H1 (cell line): ENCODE measurements at regions not wholly inside any gene's neighbourhood (a gene's known extent, or its start where the extent isn't known, plus 50 kb on each side); places are given as distances from the start of the nearest gene placed in this dataset.

Experiments
- CTCF ChIA-PET: fragments of 300-600 bp; sonication (Branson Sonifier 250); formaldehyde crosslinking; loops from one replicate; lab custom pipeline; 2021; ENCODE audit not compliant: partially characterized antibody; lab: Charles Lee
- POLR2A ChIA-PET: fragments of 300-600 bp; sonication (Branson Sonifier 250); formaldehyde crosslinking; loops from one replicate; lab custom pipeline; 2021; ENCODE audit warnings: inconsistent platforms; ENCODE audit not compliant: partially characterized antibody; lab: Charles Lee
- DNase-seq, 2 experiments: peaks; one replicate each; pipeline versions ENCODE4 v3.0.0 to v3.0.0-alpha.2; 2010 to 2022; ENCODE audit warnings: low spot score in 2 of 2, low read depth in 1 of 2, mixed read lengths in 1 of 2
- FAIRE-seq: peaks from 2 replicates; lab custom pipeline; 2011; peaks lifted over from hg19 to GRCh38; lab: Jason Lieb, UNC
- H2AFZ ChIP-seq: 2 replicates; pipeline ENCODE4 v1.8.1; 2012; ENCODE audit warnings: low read length, inconsistent platforms
- H2AK5ac ChIP-seq: 2 replicates; pipeline ENCODE4 v1.6.1; 2013; ENCODE audit warnings: low read depth, low read length
- H2BK120ac ChIP-seq: replicated peaks from 2 replicates; pipeline ENCODE3; 2013; ENCODE audit warnings: low read depth, low read length, inconsistent platforms
- H2BK12ac ChIP-seq: 2 replicates; pipeline ENCODE4 v1.6.1; 2013; ENCODE audit warnings: low read depth, low read length
- H2BK15ac ChIP-seq: 2 replicates; pipeline ENCODE4 v1.6.1; 2013; ENCODE audit warnings: low read length
- H2BK20ac ChIP-seq: 2 replicates; pipeline ENCODE4 v1.6.1; 2013; ENCODE audit warnings: low read length
- H2BK5ac ChIP-seq: 2 replicates; pipeline ENCODE4 v1.6.1; 2013; ENCODE audit warnings: low read depth, low read length
- H3K14ac ChIP-seq: 2 replicates; pipeline ENCODE4 v1.6.1; 2013; ENCODE audit warnings: inconsistent platforms; ENCODE audit not compliant: insufficient read length
- H3K18ac ChIP-seq: 2 replicates; pipeline ENCODE4 v1.6.1; 2013; ENCODE audit warnings: low read length; ENCODE audit errors: extremely low read depth
- H3K23ac ChIP-seq: 2 replicates; pipeline ENCODE4 v1.6.1; 2013; ENCODE audit warnings: inconsistent platforms; ENCODE audit not compliant: insufficient read length
- H3K23me2 ChIP-seq: 2 replicates; pipeline ENCODE4 v1.6.1; 2013; ENCODE audit warnings: low read depth, low read length
- H3K27ac ChIP-seq: 2 replicates; pipeline ENCODE4 v1.6.1; 2011; ENCODE audit warnings: low read depth, low read length, inconsistent platforms
- H3K27me3 ChIP-seq, 4 experiments: replicated peaks in 1 of 4; 1 replicate in 1 of 4; 2 replicates in 3 of 4; pipeline versions ENCODE4 v1.6.1 to v1.8.1; 2011 to 2013; ENCODE audit warnings: low read length in 3 of 4, mild to moderate bottlenecking in 3 of 4, inconsistent platforms in 2 of 4, mixed read lengths in 2 of 4, moderate library complexity in 1 of 4; ENCODE audit not compliant: control insufficient read depth in 3 of 4, insufficient read depth in 3 of 4; ENCODE audit errors: extremely low read depth in 1 of 4
- H3K36me3 ChIP-seq, 4 experiments: 2 replicates each; pipeline versions ENCODE4 v1.6.1 to v1.8.1; 2011 to 2013; ENCODE audit warnings: mild to moderate bottlenecking in 4 of 4, low read length in 3 of 4, moderate library complexity in 2 of 4, control low read depth in 1 of 4, inconsistent platforms in 1 of 4; ENCODE audit not compliant: insufficient read depth in 4 of 4, control insufficient read depth in 2 of 4
- H3K4ac ChIP-seq: replicated peaks from 2 replicates; pipeline ENCODE3; 2013; ENCODE audit warnings: low read length, low read depth, mixed read lengths, inconsistent platforms; ENCODE audit not compliant: insufficient read length
- H3K4me1 ChIP-seq, 4 experiments: replicated peaks in 1 of 4; 1 replicate in 1 of 4; 2 replicates in 3 of 4; pipeline versions ENCODE4 v1.6.1 to v1.8.1; 2011 to 2013; ENCODE audit warnings: low read length in 3 of 4, inconsistent platforms in 2 of 4, mixed read lengths in 1 of 4; ENCODE audit not compliant: insufficient read depth in 4 of 4, control insufficient read depth in 3 of 4
- H3K4me2 ChIP-seq, 2 experiments: 2 replicates each; pipeline versions ENCODE4 v1.6.1 to v1.8.1; 2011 to 2013; ENCODE audit warnings: low read depth in 2 of 2, low read length in 2 of 2, control low read depth in 1 of 2, inconsistent platforms in 1 of 2, mild to moderate bottlenecking in 1 of 2; ENCODE audit not compliant: insufficient read depth in 1 of 2
- H3K4me3 ChIP-seq, 4 experiments: fragments of 200-600, 300-600 bp in 1 of 4; sonication (generic), shearing (Covaris generic), sonication (Bioruptor Twin) in 1 of 4; 2 replicates each; pipeline versions ENCODE4 v1.5.1 to v1.8.1; 2011 to 2016; ENCODE audit warnings: low read length in 4 of 4, low read depth in 3 of 4, control low read depth in 2 of 4, inconsistent platforms in 2 of 4, mild to moderate bottlenecking in 2 of 4, mixed read lengths in 1 of 4, moderate library complexity in 1 of 4; ENCODE audit not compliant: insufficient read depth in 2 of 4; ENCODE audit errors: extremely low read depth in 1 of 4
- H3K56ac ChIP-seq: replicated peaks from 2 replicates; pipeline ENCODE3; 2013; ENCODE audit warnings: low read depth, mild to moderate bottlenecking, mixed read lengths, low read length, inconsistent platforms; ENCODE audit not compliant: insufficient read length
- H3K79me1 ChIP-seq: 2 replicates; pipeline ENCODE4 v1.6.1; 2013; ENCODE audit warnings: low read depth, low read length, control low read depth
- H3K79me2 ChIP-seq, 2 experiments: 2 replicates each; pipeline versions ENCODE4 v1.6.1 to v1.8.1; 2012 to 2013; ENCODE audit warnings: low read length in 2 of 2, mild to moderate bottlenecking in 2 of 2, inconsistent platforms in 1 of 2; ENCODE audit not compliant: insufficient read depth in 2 of 2, control insufficient read depth in 1 of 2
- H3K9ac ChIP-seq, 4 experiments: replicated peaks in 1 of 4; 1 replicate in 1 of 4; 2 replicates in 3 of 4; pipeline versions ENCODE4 v1.6.1 to v1.8.1; 2011 to 2013; ENCODE audit warnings: low read depth in 3 of 4, low read length in 3 of 4, control low read depth in 2 of 4, mild to moderate bottlenecking in 2 of 4, moderate library complexity in 2 of 4, inconsistent platforms in 1 of 4; ENCODE audit errors: extremely low read depth in 1 of 4
- H3K9me3 ChIP-seq, 2 experiments: 2 replicates each; pipeline versions ENCODE4 v1.6.1 to v1.8.1; 2012 to 2013; ENCODE audit warnings: mild to moderate bottlenecking in 2 of 2, moderate library complexity in 2 of 2, control low read depth in 1 of 2, inconsistent platforms in 1 of 2, low read depth in 1 of 2, low read length in 1 of 2, mixed read lengths in 1 of 2; ENCODE audit not compliant: insufficient read depth in 2 of 2
- H4K20me1 ChIP-seq, 2 experiments: replicated peaks in 1 of 2; 2 replicates each; pipeline versions ENCODE3 to v1.8.1; 2011 to 2013; ENCODE audit warnings: inconsistent platforms in 2 of 2, low read length in 2 of 2, mild to moderate bottlenecking in 1 of 2; ENCODE audit not compliant: insufficient read depth in 2 of 2, control insufficient read depth in 1 of 2
- H4K5ac ChIP-seq: 2 replicates; pipeline ENCODE4 v1.6.1; 2013; ENCODE audit warnings: low read length, low read depth, mixed read lengths, inconsistent platforms; ENCODE audit not compliant: insufficient read length
- H4K8ac ChIP-seq: 2 replicates; pipeline ENCODE4 v1.8.0; 2013; ENCODE audit warnings: mild to moderate bottlenecking, moderate library complexity, low read length, inconsistent platforms; ENCODE audit not compliant: insufficient read depth; ENCODE audit errors: extremely low read depth
- H4K91ac ChIP-seq: replicated peaks from 2 replicates; pipeline ENCODE3; 2013; ENCODE audit warnings: low read length, mixed read lengths, inconsistent platforms; ENCODE audit not compliant: insufficient read length
- SP4 ChIP-seq: IDR thresholded peaks from 2 replicates; pipeline ENCODE4 v1.6.1; 2012; ENCODE audit warnings: low read length, inconsistent platforms
- WGBS, 2 experiments: shearing (Covaris generic) in 1 of 2; methylation state at CpG; one replicate each; pipeline versions ENCODE4 v1.1.6 to v1.1.7; 2013 to 2015; ENCODE audit warnings: low lambda C conversion rate in 2 of 2, mixed read lengths in 2 of 2, inconsistent platforms in 1 of 2, low coverage in 1 of 2, missing lambda C conversion rate in 1 of 2; ENCODE audit not compliant: insufficient replicate concordance in 2 of 2, insufficient coverage in 1 of 2, insufficient read length in 1 of 2; ENCODE audit errors: extremely low coverage in 1 of 2, missing lambda C conversion rate in 1 of 2; 5-methylcytosine and 5-hydroxymethylcytosine counted together

DNA sequence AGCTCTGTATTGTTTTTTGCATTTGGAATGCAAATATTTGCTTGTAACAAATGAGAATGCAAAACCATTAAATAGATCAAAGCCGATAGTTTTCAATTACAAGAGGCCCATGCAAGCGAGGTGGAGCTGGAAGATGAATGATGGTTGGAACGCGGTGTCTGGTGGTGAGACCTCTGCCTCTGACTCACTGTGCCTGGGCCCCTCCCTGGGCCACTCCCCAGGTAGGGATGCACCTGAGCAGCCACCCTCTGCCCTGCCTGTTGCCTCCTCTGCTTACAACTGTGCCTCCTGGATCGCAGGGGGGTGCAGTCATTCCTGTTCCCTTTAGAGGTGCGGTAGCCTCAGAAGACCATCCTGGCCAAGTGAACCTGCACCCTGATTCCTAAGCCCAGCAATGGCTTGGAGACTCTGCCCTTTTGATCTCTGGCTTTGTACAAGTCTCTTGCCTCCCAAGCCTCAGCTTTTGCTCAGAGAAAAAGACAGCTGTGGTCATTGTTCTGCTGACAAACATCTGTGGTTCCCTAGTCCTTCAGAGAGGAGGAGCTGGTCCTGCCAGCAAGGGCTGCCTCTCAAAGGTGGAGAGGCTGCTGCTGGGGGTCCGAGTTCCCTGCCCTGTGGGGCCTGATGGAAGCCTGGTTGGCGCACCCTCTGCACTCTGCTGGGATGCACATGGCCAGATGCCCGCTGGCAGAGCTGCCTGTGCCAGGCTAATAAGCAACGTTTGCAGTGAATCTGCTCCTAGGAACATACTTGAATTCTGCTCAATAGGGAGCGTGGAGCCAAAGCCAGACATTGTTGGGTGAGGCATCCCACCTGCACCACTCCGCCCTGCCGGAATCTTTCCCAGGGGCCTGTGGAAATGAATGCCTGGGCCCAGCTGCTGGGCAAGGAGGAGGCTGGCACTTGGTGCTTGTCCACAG, 126.3 kb upstream of the TCERG1L start:
- H4K5ac ChIP-seq: no peak overlapping the region
- H3K4ac ChIP-seq: no peak overlapping the region
- no peak overlapping the region for H2AFZ ChIP-seq
- no peak overlapping the region for H2BK15ac ChIP-seq
- no peaks in the 10 kb centered on the region for H4K20me1 ChIP-seq
- H3K56ac ChIP-seq: no peak overlapping the region
- H3K4me1 ChIP-seq: peaks cover 0 to 2% (median 0%) of the 10 kb centered on the region in 4 experiments; a peak in 1 of 7 replicates
- H3K18ac ChIP-seq: no peak overlapping the region
- H3K9ac ChIP-seq: no peak overlapping the region
- H3K79me2 ChIP-seq: no peaks in the 10 kb centered on the region
- H3K9me3 ChIP-seq: no peaks in the 10 kb centered on the region
- ChIA-PET POLR2A (no interaction called here), CTCF (no interaction called here)
- H2BK120ac ChIP-seq: no peak overlapping the region
- no peak overlapping the region for H2BK20ac ChIP-seq
- DNase-seq (no peak), FAIRE-seq (no peak)
- H2BK12ac ChIP-seq: no peak overlapping the region
- H3K23me2 ChIP-seq: no peaks in the 10 kb centered on the region
- H3K79me1 ChIP-seq: no peaks in the 10 kb centered on the region
- WGBS, 2 experiments: 90% methylated on average over 13 of the region's 13 CpGs; no CpG with 5 or more reads in 1 of the 2 experiments
- H4K8ac ChIP-seq: no peak overlapping the region
- no peaks in the 10 kb centered on the region for H3K27me3 ChIP-seq
- H2BK5ac ChIP-seq: no peak overlapping the region
- H2AK5ac ChIP-seq: no peak overlapping the region
- no peak overlapping the region for H3K4me3 ChIP-seq
- H3K4me2 ChIP-seq: no peak overlapping the region
- H4K91ac ChIP-seq: no peak overlapping the region
- no peak overlapping the region for H3K27ac ChIP-seq
- no peak overlapping the region for H3K23ac ChIP-seq
- H3K14ac ChIP-seq: no peak overlapping the region
- no peaks in the 10 kb centered on the region for H3K36me3 ChIP-seq
- TF ChIP-seq SP4: no peak
